CD14-positive monocyte (primary cell): ENCODE measurements at regions not wholly inside any gene's neighbourhood (a gene's known extent, or its start where the extent isn't known, plus 50 kb on each side); places are given as distances from the start of the nearest gene placed in this dataset.

Source experiments
- DNase-seq, 3 donors: peaks; one replicate each; pipeline ENCODE4 v3.0.0-alpha.2; 2011 to 2022
- H2AFZ ChIP-seq: 2 replicates; pipeline ENCODE4 v1.6.0; 2012; ENCODE audit warnings: mild to moderate bottlenecking, low read depth, low read length, inconsistent platforms; ENCODE audit not compliant: insufficient read depth, poor library complexity, severe bottlenecking
- H3K27ac ChIP-seq, 2 donors: 1 replicate in 1 of 2; 2 replicates in 1 of 2; pipeline ENCODE4 v1.5.1; 2012 to 2013; ENCODE audit warnings: low read length in 2 of 2, control low read depth in 1 of 2, inconsistent platforms in 1 of 2, low read depth in 1 of 2, mild to moderate bottlenecking in 1 of 2
- H3K27me3 ChIP-seq, 2 donors: one replicate each; pipeline versions ENCODE4 v1.6.0 to v1.6.1; 2011 to 2013; ENCODE audit warnings: low read length in 2 of 2; ENCODE audit not compliant: control insufficient read depth in 2 of 2, insufficient read depth in 2 of 2
- H3K36me3 ChIP-seq, 2 donors: replicated peaks in 1 of 2; 1 replicate in 1 of 2; 2 replicates in 1 of 2; pipeline versions ENCODE4 v1.5.1 to v1.6.1; 2012 to 2013; ENCODE audit warnings: low read length in 2 of 2, control low read depth in 1 of 2, inconsistent platforms in 1 of 2, mild to moderate bottlenecking in 1 of 2; ENCODE audit not compliant: insufficient read depth in 2 of 2, control insufficient read depth in 1 of 2
- H3K4me1 ChIP-seq, 2 donors: 1 replicate in 1 of 2; 2 replicates in 1 of 2; pipeline versions ENCODE4 v1.5.1 to v1.6.1; 2012 to 2013; ENCODE audit warnings: low read length in 2 of 2, control low read depth in 1 of 2, inconsistent platforms in 1 of 2, mild to moderate bottlenecking in 1 of 2, moderate library complexity in 1 of 2; ENCODE audit not compliant: insufficient read depth in 2 of 2, control insufficient read depth in 1 of 2
- H3K4me2 ChIP-seq: replicated peaks from 2 replicates; pipeline ENCODE3; 2012; ENCODE audit warnings: low read length, moderate library complexity, mild to moderate bottlenecking; ENCODE audit not compliant: poor library complexity, severe bottlenecking; ENCODE audit errors: extremely low read depth
- H3K4me3 ChIP-seq, 3 experiments: fragments of 200-600 bp in 1 of 3; sonication (generic) in 1 of 3; replicated peaks in 1 of 3; 1 replicate in 2 of 3; 2 replicates in 1 of 3; pipeline ENCODE4 v1.5.1; 2011 to 2013; ENCODE audit warnings: low read length in 3 of 3, mild to moderate bottlenecking in 3 of 3, control low read depth in 2 of 3, low read depth in 2 of 3, inconsistent platforms in 1 of 3, moderate library complexity in 1 of 3
- H3K79me2 ChIP-seq: 2 replicates; pipeline ENCODE4 v1.6.0; 2012; ENCODE audit warnings: mild to moderate bottlenecking, control low read depth, inconsistent platforms, low read length, moderate library complexity; ENCODE audit not compliant: insufficient read depth
- H3K9ac ChIP-seq: 2 replicates; pipeline ENCODE4 v1.6.0; 2017; ENCODE audit warnings: low read length, mild to moderate bottlenecking; ENCODE audit not compliant: insufficient read depth, poor library complexity, severe bottlenecking
- H3K9me3 ChIP-seq, 2 donors: replicated peaks in 1 of 2; 1 replicate in 1 of 2; 2 replicates in 1 of 2; pipeline versions ENCODE4 v1.5.1 to v1.6.1; 2012 to 2013; ENCODE audit warnings: low read length in 2 of 2, control low read depth in 1 of 2; ENCODE audit not compliant: control insufficient read depth in 1 of 2, insufficient read depth in 1 of 2
- H4K20me1 ChIP-seq: 2 replicates; pipeline ENCODE4 v1.6.0; 2012; ENCODE audit warnings: mild to moderate bottlenecking, low read length, control low read depth, moderate library complexity; ENCODE audit not compliant: insufficient read depth
- H3K27ac Mint-ChIP-seq, 7 donors: one replicate each; pipeline ENCODE4 v1.8.0; 2020; ENCODE audit warnings: mild to moderate bottlenecking in 7 of 7, mixed read lengths in 7 of 7, moderate library complexity in 6 of 7, inconsistent platforms in 2 of 7
- H3K27me3 Mint-ChIP-seq, 3 donors: one replicate each; pipeline ENCODE4 v1.8.0; 2021 to 2022; ENCODE audit warnings: low read depth in 3 of 3, mild to moderate bottlenecking in 3 of 3, mixed read lengths in 3 of 3, moderate library complexity in 3 of 3, inconsistent platforms in 1 of 3
- H3K36me3 Mint-ChIP-seq, 2 donors: one replicate each; pipeline ENCODE4 v1.8.0; 2020; ENCODE audit warnings: mixed read lengths in 2 of 2, inconsistent platforms in 1 of 2, mild to moderate bottlenecking in 1 of 2
- H3K4me1 Mint-ChIP-seq: one replicate; pipeline ENCODE4 v1.8.0; 2020; ENCODE audit warnings: mild to moderate bottlenecking, mixed read lengths
- H3K4me3 Mint-ChIP-seq, 2 donors: one replicate each; pipeline ENCODE4 v1.8.0; 2020; ENCODE audit warnings: mild to moderate bottlenecking in 2 of 2, mixed read lengths in 2 of 2, moderate library complexity in 1 of 2
- H3K9me3 Mint-ChIP-seq, 7 donors: one replicate each; pipeline ENCODE4 v1.8.0; 2020 to 2022; ENCODE audit warnings: mixed read lengths in 7 of 7, mild to moderate bottlenecking in 6 of 7, moderate library complexity in 6 of 7, inconsistent platforms in 2 of 7
- WGBS: methylation state at CpG from one replicate; pipeline ENCODE4 v1.1.5; 2013; ENCODE audit warnings: missing lambda C conversion rate; ENCODE audit not compliant: insufficient coverage; 5-methylcytosine and 5-hydroxymethylcytosine counted together
- intact Hi-C, 2 donors: fragments of 100-400 bp; cut with micrococcal nuclease; formaldehyde crosslinking; loops; one replicate each; pipeline versions ENCODE4 v1.15.0 to v1.15.1; 2023
- TF ChIP-seq, protein P1 (sequence below): fragments of 200-600 bp; IDR thresholded peaks from one replicate; pipeline ENCODE4 v1.8.0; 2022; ENCODE audit warnings: antibody characterized with exemption, mild to moderate bottlenecking

DNA sequence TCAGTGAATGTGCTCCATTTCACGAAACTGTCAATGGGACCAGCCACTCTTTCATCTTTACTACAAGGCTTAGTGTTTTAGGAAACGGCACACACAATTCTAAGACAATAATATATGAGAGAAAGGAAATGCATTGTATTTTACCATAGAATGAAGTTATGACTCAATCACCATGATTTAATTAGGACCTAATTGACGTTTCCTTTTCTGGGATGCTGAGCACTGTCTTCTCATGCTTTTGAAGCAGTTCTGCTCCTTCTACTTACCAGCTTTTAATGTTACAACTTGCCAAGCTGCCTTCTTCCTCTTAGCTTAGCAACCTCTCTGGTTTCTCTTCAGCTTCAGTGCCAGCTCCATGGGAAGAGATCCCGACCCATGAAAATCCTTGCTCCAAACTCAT lies 94.3 kb upstream of the SERPINE2 start:
- Mint-ChIP-seq H3K27me3 (peaks cover 2 to 5% (median 4%) of the 10 kb centered on the region in 3 donors), H3K4me1 (no peaks in the 10 kb centered on the region), H3K27ac (no peak overlapping the region), H3K36me3 (no peaks in the 10 kb centered on the region), H3K9me3 (peaks cover 0 to 2% (median 0%) of the 10 kb centered on the region in 7 donors), H3K4me3 (no peak overlapping the region)
- Histone ChIP-seq H3K79me2 (no peaks in the 10 kb centered on the region), H2AFZ (no peak overlapping the region), H3K27ac (no peak overlapping the region), H4K20me1 (no peaks in the 10 kb centered on the region), H3K27me3 (no peaks in the 10 kb centered on the region), H3K4me2 (no peak overlapping the region), H3K4me3 (no peak overlapping the region), H3K9ac (no peak overlapping the region), H3K9me3 (no peaks in the 10 kb centered on the region), H3K36me3 (no peaks in the 10 kb centered on the region), H3K4me1 (no peaks in the 10 kb centered on the region)
- intact Hi-C loops, result no loop called here
- WGBS, result 78% methylated on average over 1 of the region's 4 CpGs
- DNase-seq, result no peak
- TF ChIP-seq, protein P1, sequence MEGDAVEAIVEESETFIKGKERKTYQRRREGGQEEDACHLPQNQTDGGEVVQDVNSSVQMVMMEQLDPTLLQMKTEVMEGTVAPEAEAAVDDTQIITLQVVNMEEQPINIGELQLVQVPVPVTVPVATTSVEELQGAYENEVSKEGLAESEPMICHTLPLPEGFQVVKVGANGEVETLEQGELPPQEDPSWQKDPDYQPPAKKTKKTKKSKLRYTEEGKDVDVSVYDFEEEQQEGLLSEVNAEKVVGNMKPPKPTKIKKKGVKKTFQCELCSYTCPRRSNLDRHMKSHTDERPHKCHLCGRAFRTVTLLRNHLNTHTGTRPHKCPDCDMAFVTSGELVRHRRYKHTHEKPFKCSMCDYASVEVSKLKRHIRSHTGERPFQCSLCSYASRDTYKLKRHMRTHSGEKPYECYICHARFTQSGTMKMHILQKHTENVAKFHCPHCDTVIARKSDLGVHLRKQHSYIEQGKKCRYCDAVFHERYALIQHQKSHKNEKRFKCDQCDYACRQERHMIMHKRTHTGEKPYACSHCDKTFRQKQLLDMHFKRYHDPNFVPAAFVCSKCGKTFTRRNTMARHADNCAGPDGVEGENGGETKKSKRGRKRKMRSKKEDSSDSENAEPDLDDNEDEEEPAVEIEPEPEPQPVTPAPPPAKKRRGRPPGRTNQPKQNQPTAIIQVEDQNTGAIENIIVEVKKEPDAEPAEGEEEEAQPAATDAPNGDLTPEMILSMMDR, result no peak

DNA sequence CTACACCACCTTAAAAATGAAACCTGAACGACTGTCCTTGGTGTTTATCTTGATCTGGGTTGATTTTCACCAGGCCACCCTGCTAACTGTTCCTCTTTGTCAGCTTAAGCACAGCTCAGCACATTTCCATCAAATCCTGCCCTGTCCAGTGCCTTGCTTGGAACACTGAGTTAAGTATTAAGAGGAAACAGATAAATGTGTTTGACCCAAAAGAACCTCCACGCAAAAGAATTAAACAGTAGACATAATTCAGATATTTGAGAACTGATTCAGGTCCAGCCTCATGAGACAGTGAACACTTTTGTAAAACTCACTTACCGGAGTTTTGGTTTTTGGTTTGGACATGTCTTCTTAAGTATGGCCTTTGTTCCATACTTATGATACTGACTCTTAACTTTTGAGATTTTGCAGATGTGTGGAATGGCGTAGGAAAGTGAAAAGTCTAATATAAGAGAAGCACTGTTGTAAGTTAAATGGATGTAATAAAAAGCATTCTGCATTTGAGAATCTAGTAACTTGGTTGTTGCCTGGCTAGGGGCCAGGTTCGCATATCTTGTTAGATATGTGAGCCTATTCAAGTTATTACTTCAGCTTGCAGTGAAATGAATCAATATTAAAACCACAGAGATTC lies 88.9 kb upstream of the SERPINE2 start:
- H3K4me1 ChIP-seq, result no peaks in the 10 kb centered on the region
- Mint-ChIP-seq H3K4me3 (no peak overlapping the region), H3K4me1 (no peaks in the 10 kb centered on the region), H3K27ac (no peak overlapping the region), H3K9me3 (peaks cover 0 to 3% (median 2%) of the 10 kb centered on the region in 7 donors), H3K36me3 (no peaks in the 10 kb centered on the region), H3K27me3 (peaks cover 2 to 3% (median 2%) of the 10 kb centered on the region in 3 donors)
- no peak overlapping the region for H3K4me2 ChIP-seq
- DNase-seq, result no peak
- H3K27ac ChIP-seq, result no peak overlapping the region
- no peak overlapping the region for H3K4me3 ChIP-seq
- H3K79me2 ChIP-seq, result no peaks in the 10 kb centered on the region
- no peak overlapping the region for H3K9ac ChIP-seq
- WGBS, result 42% methylated on average over 2 of the region's 5 CpGs
- H2AFZ ChIP-seq, result no peak overlapping the region
- H4K20me1 ChIP-seq, result no peaks in the 10 kb centered on the region
- no peaks in the 10 kb centered on the region for H3K27me3 ChIP-seq
- no peaks in the 10 kb centered on the region for H3K36me3 ChIP-seq
- TF ChIP-seq, protein P1, result no peak
- H3K9me3 ChIP-seq, result no peaks in the 10 kb centered on the region
- intact Hi-C loops, result no loop called here
